ENCODE measurements at regions not wholly inside any gene's neighbourhood (a gene's known extent, or its start where the extent isn't known, plus 50 kb on each side); places are given as distances from the start of the nearest gene placed in this dataset.

DNA sequence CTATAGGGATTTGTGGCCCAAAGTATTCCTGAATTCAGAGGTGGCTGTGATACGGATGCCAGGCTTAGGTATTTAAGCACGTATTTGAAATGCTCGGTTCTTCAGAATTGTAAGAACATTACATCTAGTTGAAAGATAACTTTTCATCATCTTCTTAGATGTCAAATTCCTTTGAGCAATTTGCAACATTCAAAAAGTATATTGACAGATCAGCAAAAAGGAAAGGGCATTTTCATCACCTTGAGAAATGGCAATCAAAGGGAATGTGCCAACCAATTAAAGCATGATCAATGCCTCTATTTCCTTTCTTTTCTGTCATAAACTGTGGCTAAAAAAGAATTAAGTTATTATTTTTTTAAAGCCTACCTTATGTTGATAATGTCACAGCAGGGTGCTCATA is 66.3 kb upstream of the LRRTM4 start:
- TF ChIP-seq, protein P1, sequence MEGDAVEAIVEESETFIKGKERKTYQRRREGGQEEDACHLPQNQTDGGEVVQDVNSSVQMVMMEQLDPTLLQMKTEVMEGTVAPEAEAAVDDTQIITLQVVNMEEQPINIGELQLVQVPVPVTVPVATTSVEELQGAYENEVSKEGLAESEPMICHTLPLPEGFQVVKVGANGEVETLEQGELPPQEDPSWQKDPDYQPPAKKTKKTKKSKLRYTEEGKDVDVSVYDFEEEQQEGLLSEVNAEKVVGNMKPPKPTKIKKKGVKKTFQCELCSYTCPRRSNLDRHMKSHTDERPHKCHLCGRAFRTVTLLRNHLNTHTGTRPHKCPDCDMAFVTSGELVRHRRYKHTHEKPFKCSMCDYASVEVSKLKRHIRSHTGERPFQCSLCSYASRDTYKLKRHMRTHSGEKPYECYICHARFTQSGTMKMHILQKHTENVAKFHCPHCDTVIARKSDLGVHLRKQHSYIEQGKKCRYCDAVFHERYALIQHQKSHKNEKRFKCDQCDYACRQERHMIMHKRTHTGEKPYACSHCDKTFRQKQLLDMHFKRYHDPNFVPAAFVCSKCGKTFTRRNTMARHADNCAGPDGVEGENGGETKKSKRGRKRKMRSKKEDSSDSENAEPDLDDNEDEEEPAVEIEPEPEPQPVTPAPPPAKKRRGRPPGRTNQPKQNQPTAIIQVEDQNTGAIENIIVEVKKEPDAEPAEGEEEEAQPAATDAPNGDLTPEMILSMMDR (IDR thresholded peaks at IDR 0.05; ENCODE audit: borderline replicate concordance, extremely low read depth, low read length, poor library complexity, severe bottlenecking): no peak
- TF ChIP-seq EZH2 (IDR thresholded peaks at IDR 0.05; ENCODE audit: borderline replicate concordance, low read depth, low read length, severe bottlenecking): no peak

Measured in DND-41 (cell line).